PC-9 (cell line): ENCODE measurements at regions not wholly inside any gene's neighbourhood (a gene's known extent, or its start where the extent isn't known, plus 50 kb on each side); places are given as distances from the start of the nearest gene placed in this dataset.

Experiments used
- BruUV-seq: library from RNA; stranded (reverse); fragments of 400-500 nt; replicated peaks from 2 replicates; lab custom pipeline; 2021; lab: Mats Ljungman, UMichigan
- CTCF ChIA-PET: fragments of 300-600 bp; sonication (Branson Sonifier 250); formaldehyde crosslinking; loops from one replicate; lab custom pipeline; 2022; ENCODE audit warnings: antibody characterized with exemption; lab: Charles Lee
- POLR2A ChIA-PET: fragments of 300-600 bp; sonication (Branson Sonifier 250); formaldehyde crosslinking; loops from one replicate; lab custom pipeline; 2022; ENCODE audit warnings: antibody characterized with exemption; ENCODE audit not compliant: unreplicated experiment; lab: Charles Lee
- DNase-seq, 2 experiments: peaks; one replicate each; pipeline versions ENCODE4 v3.0.0 to v3.0.0-alpha.2; 2015 to 2022; ENCODE audit warnings: mixed read lengths in 1 of 2
- H2AFZ ChIP-seq: fragments of 200-600 bp; sonication (generic); 2 replicates; pipeline ENCODE4 v1.8.1; 2017; ENCODE audit warnings: antibody characterized with exemption
- H3F3A ChIP-seq: fragments of 200-600 bp; sonication (generic); 2 replicates; pipeline ENCODE4 v1.8.1; 2017; ENCODE audit warnings: antibody characterized with exemption, mild to moderate bottlenecking, low read depth; ENCODE audit not compliant: insufficient read depth
- H3K27ac ChIP-seq: fragments of 200-600 bp; sonication (generic); 2 replicates; pipeline ENCODE4 v1.6.1; 2016; ENCODE audit warnings: mixed run types
- H3K27me3 ChIP-seq: fragments of 200-600 bp; sonication (generic); 2 replicates; pipeline ENCODE4 v1.6.1; 2016; ENCODE audit warnings: low read depth, mixed run types; ENCODE audit not compliant: insufficient read depth
- H3K36me3 ChIP-seq: fragments of 200-600 bp; sonication (generic); 2 replicates; pipeline ENCODE4 v1.6.1; 2016; ENCODE audit warnings: low read depth, mixed run types
- H3K4me1 ChIP-seq: fragments of 200-600 bp; sonication (generic); replicated peaks from 2 replicates; pipeline ENCODE4 v1.6.1; 2016; ENCODE audit warnings: mixed run types; ENCODE audit not compliant: insufficient read depth
- H3K4me2 ChIP-seq: fragments of 200-600 bp; sonication (generic); 2 replicates; pipeline ENCODE4 v1.6.1; 2017; ENCODE audit warnings: mixed run types
- H3K4me3 ChIP-seq: fragments of 200-600 bp; sonication (generic); 2 replicates; pipeline ENCODE4 v1.6.1; 2016; ENCODE audit warnings: mixed run types
- H3K79me2 ChIP-seq: fragments of 200-600 bp; sonication (generic); 2 replicates; pipeline ENCODE4 v1.6.1; 2017; ENCODE audit warnings: low read depth, mixed run types
- H3K9me2 ChIP-seq: fragments of 200-600 bp; sonication (generic); 2 replicates; pipeline ENCODE4 v1.8.1; 2017; ENCODE audit warnings: mild to moderate bottlenecking; ENCODE audit not compliant: insufficient read depth
- H3K9me3 ChIP-seq: fragments of 200-600 bp; sonication (generic); 2 replicates; pipeline ENCODE4 v1.8.1; 2016; ENCODE audit warnings: low read depth; ENCODE audit not compliant: insufficient read depth
- H4K20me1 ChIP-seq: fragments of 200-600 bp; sonication (generic); 2 replicates; pipeline ENCODE4 v1.8.1; 2017; ENCODE audit not compliant: insufficient read depth
- CTCF ChIP-seq: fragments of 200-600 bp; sonication (generic); conservative IDR thresholded peaks from 2 replicates; pipeline ENCODE4 v1.6.1; 2017; ENCODE audit warnings: mixed run types, antibody characterized with exemption, mild to moderate bottlenecking, moderate library complexity
- EZH2 ChIP-seq: fragments of 200-600 bp; sonication (generic); IDR thresholded peaks from 2 replicates; pipeline ENCODE4 v1.8.0; 2017; ENCODE audit warnings: antibody characterized with exemption, low read depth
- intact Hi-C: fragments of 100-400 bp; cut with micrococcal nuclease; formaldehyde crosslinking; loops from one replicate; pipeline ENCODE4 v1.10.0; 2022; ENCODE audit not compliant: unreplicated experiment

GRCh38 chr21:16180614-16181013 is 450.8 kb downstream of the USP25 start:
- CTCF ChIA-PET: no interaction called here
- Histone ChIP-seq H3K27me3 (no peaks in the 10 kb centered on the region), H3K36me3 (no peaks in the 10 kb centered on the region), H3K9me3 (no peaks in the 10 kb centered on the region), H3K4me2 (no peak overlapping the region), H3K4me1 (no peaks in the 10 kb centered on the region), H2AFZ (no peak overlapping the region), H3K4me3 (no peak overlapping the region), H3K79me2 (no peaks in the 10 kb centered on the region), H3K9me2 (no peaks in the 10 kb centered on the region), H3K27ac (no peak overlapping the region), H3F3A (no peaks in the 10 kb centered on the region), H4K20me1 (no peaks in the 10 kb centered on the region)
- POLR2A ChIA-PET: no interaction called here
- TF ChIP-seq EZH2 (no peak), CTCF (no peak)
- intact Hi-C loops: no loop called here
- no TSS peak for BruUV-seq
- no peak for DNase-seq

DNA sequence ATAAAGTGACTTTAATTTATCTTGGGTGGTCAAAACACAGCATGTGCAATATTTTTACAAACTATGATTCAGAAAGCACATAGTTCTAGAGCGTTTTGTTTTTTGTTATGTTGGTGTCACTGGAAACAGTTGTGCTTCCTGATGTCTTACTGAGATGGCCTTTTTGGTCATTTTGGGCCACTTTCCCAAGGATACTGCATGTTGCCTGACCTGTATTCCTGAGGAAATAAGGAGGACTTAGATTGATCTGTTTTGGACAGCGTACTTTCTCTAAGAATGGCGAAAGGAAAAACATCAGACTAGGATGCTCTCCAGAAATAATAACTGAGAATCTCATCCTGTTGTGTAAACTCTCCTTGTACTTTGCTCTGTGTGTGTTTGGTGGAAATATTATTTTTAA is 451.2 kb downstream of the USP25 start:
- no peaks in the 10 kb centered on the region for H3K4me1 ChIP-seq
- POLR2A ChIA-PET: no interaction called here
- no peaks in the 10 kb centered on the region for H3K9me3 ChIP-seq
- DNase-seq: no peak
- H3K27ac ChIP-seq: no peak overlapping the region
- H3F3A ChIP-seq: no peaks in the 10 kb centered on the region
- no peaks in the 10 kb centered on the region for H4K20me1 ChIP-seq
- H2AFZ ChIP-seq: no peak overlapping the region
- no TSS peak for BruUV-seq
- H3K36me3 ChIP-seq: no peaks in the 10 kb centered on the region
- CTCF ChIA-PET: no interaction called here
- no peaks in the 10 kb centered on the region for H3K79me2 ChIP-seq
- no peaks in the 10 kb centered on the region for H3K9me2 ChIP-seq
- intact Hi-C loops: no loop called here
- no peak overlapping the region for H3K4me3 ChIP-seq
- H3K4me2 ChIP-seq: no peak overlapping the region
- no peak for TF ChIP-seq CTCF
- TF ChIP-seq EZH2: no peak
- no peaks in the 10 kb centered on the region for H3K27me3 ChIP-seq

DNA sequence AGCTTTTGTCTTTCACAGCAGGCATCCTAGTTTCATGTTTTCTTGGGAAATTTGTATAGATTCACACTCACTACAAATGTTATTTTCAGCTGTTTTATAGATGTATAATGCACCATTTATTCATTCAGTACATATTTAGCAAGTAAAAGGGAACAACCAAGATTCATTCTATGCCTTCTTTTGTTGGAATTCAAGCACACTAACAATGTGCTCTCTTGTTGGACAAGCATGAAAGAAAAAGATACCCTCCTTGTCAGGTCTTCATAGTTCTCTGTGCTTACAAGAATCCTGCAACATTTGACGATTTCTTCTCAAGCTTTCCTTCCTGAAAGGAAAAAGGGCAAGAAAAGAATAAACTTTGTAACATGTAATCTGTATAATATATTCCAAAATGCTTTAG is 456.0 kb downstream of the USP25 start:
- Histone ChIP-seq H3F3A (no peaks in the 10 kb centered on the region), H3K27me3 (no peaks in the 10 kb centered on the region), H2AFZ (no peak overlapping the region), H3K9me2 (no peaks in the 10 kb centered on the region), H3K4me1 (no peaks in the 10 kb centered on the region), H3K36me3 (no peaks in the 10 kb centered on the region), H3K4me3 (no peak overlapping the region), H3K79me2 (no peaks in the 10 kb centered on the region), H3K4me2 (no peak overlapping the region), H3K27ac (no peak overlapping the region), H3K9me3 (no peaks in the 10 kb centered on the region), H4K20me1 (no peaks in the 10 kb centered on the region)
- intact Hi-C loops: no loop called here
- POLR2A ChIA-PET: no interaction called here
- CTCF ChIA-PET: no interaction called here
- DNase-seq: no peak
- BruUV-seq: no TSS peak
- TF ChIP-seq EZH2: no peak
- no peak for TF ChIP-seq CTCF
